ENCODE measurements at regions not wholly inside any gene's neighbourhood (a gene's known extent, or its start where the extent isn't known, plus 50 kb on each side); places are given as distances from the start of the nearest gene placed in this dataset.

- H3K79me2 ChIP-seq (ENCODE audit: low read depth) = no peaks in the 10 kb centered on the region
- no peak overlapping the region for H3K4me2 ChIP-seq
- no peaks in the 10 kb centered on the region for H4K20me1 ChIP-seq (ENCODE audit: insufficient read depth)
- H2AFZ ChIP-seq = no peak overlapping the region
- no peak overlapping the region for H3K27ac ChIP-seq
- no peak for TF ChIP-seq EZH2 (IDR thresholded peaks at IDR 0.05; ENCODE audit: low read depth)
- no peak for TF ChIP-seq CTCF (conservative IDR thresholded peaks at IDR 0.05)
- intact Hi-C loops (cut with micrococcal nuclease; ENCODE audit: unreplicated experiment) = no loop called here
- no peak overlapping the region for H3K4me3 ChIP-seq
- H3K27me3 ChIP-seq (ENCODE audit: insufficient read depth, low read depth) = no peaks in the 10 kb centered on the region
- ChIA-PET CTCF (no interaction called here), POLR2A (ENCODE audit: unreplicated experiment) (no interaction called here)
- no peaks in the 10 kb centered on the region for H3K9me3 ChIP-seq (ENCODE audit: insufficient read depth, low read depth)
- BruUV-seq (replicated peaks) = no TSS peak
- H3F3A ChIP-seq (ENCODE audit: insufficient read depth, low read depth) = no peaks in the 10 kb centered on the region
- DNase-seq = no peak
- no peaks in the 10 kb centered on the region for H3K36me3 ChIP-seq (ENCODE audit: low read depth)
- no peaks in the 10 kb centered on the region for H3K4me1 ChIP-seq (replicated peaks; ENCODE audit: insufficient read depth)
- no peaks in the 10 kb centered on the region for H3K9me2 ChIP-seq (ENCODE audit: insufficient read depth)
Observed at GRCh38 chr13:107095876-107096275, 527.9 kb upstream of the ARGLU1 start.

- Histone ChIP-seq H3K4me2 (no peak overlapping the region), H2AFZ (no peak overlapping the region), H3K79me2 (ENCODE audit: low read depth) (no peaks in the 10 kb centered on the region), H3K4me1 (replicated peaks; ENCODE audit: insufficient read depth) (no peaks in the 10 kb centered on the region), H3K36me3 (ENCODE audit: low read depth) (no peaks in the 10 kb centered on the region), H3K9me2 (ENCODE audit: insufficient read depth) (no peaks in the 10 kb centered on the region), H3K9me3 (ENCODE audit: insufficient read depth, low read depth) (no peaks in the 10 kb centered on the region), H3K27ac (no peak overlapping the region), H3K4me3 (no peak overlapping the region), H3K27me3 (ENCODE audit: insufficient read depth, low read depth) (no peaks in the 10 kb centered on the region), H4K20me1 (ENCODE audit: insufficient read depth) (no peaks in the 10 kb centered on the region), H3F3A (ENCODE audit: insufficient read depth, low read depth) (no peaks in the 10 kb centered on the region)
- ChIA-PET CTCF (no interaction called here), POLR2A (ENCODE audit: unreplicated experiment) (no interaction called here)
- no peak for TF ChIP-seq CTCF (conservative IDR thresholded peaks at IDR 0.05)
- no peak for TF ChIP-seq EZH2 (IDR thresholded peaks at IDR 0.05; ENCODE audit: low read depth)
- intact Hi-C loops (cut with micrococcal nuclease; ENCODE audit: unreplicated experiment) = no loop called here
- BruUV-seq (replicated peaks) = no TSS peak
- DNase-seq = no peak
Observed at GRCh38 chr13:107091861-107092260, 523.9 kb upstream of the ARGLU1 start.

DNA sequence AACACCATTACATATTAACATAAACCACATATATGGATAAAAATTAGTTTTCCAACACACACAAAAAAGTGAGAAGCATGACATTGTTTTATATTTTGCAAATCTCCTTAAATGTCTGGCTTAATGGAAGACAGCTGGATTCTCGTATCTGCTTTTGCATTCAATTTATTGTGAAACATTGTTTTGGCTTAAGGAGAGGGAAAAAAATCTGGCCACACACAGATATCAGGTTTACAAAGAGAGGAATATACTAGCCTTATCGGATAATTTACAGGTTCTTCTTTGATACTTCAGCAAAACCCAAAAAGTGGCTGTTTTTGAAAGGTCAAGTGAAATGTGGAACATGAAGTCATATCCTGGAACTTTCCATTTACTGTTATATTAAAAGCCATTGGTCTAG lies 523.5 kb upstream of the ARGLU1 start:
- Histone ChIP-seq H3K4me3 (no peak overlapping the region), H3K9me3 (ENCODE audit: insufficient read depth, low read depth) (no peaks in the 10 kb centered on the region), H3K9me2 (ENCODE audit: insufficient read depth) (no peaks in the 10 kb centered on the region), H3K4me1 (replicated peaks; ENCODE audit: insufficient read depth) (no peaks in the 10 kb centered on the region), H3K36me3 (ENCODE audit: low read depth) (no peaks in the 10 kb centered on the region), H3K4me2 (no peak overlapping the region), H3K27ac (no peak overlapping the region), H3F3A (ENCODE audit: insufficient read depth, low read depth) (no peaks in the 10 kb centered on the region), H2AFZ (no peak overlapping the region), H3K27me3 (ENCODE audit: insufficient read depth, low read depth) (no peaks in the 10 kb centered on the region), H3K79me2 (ENCODE audit: low read depth) (no peaks in the 10 kb centered on the region), H4K20me1 (ENCODE audit: insufficient read depth) (no peaks in the 10 kb centered on the region)
- DNase-seq = no peak
- no TSS peak for BruUV-seq (replicated peaks)
- no peak for TF ChIP-seq CTCF (conservative IDR thresholded peaks at IDR 0.05)
- TF ChIP-seq EZH2 (IDR thresholded peaks at IDR 0.05; ENCODE audit: low read depth) = no peak
- ChIA-PET POLR2A (ENCODE audit: unreplicated experiment) (no interaction called here), CTCF (no interaction called here)
- intact Hi-C loops (cut with micrococcal nuclease; ENCODE audit: unreplicated experiment) = no loop called here
